Stimulated activated naive CD8-positive, alpha-beta T cell treated with anti-CD3 and anti-CD28 coated beads, Interleukin-15, amount 100 ng/mL, for 72 hours (primary cell): ENCODE measurements at regions not wholly inside any gene's neighbourhood (a gene's known extent, or its start where the extent isn't known, plus 50 kb on each side); places are given as distances from the start of the nearest gene placed in this dataset.
A peak's percentile ranks its signal among the peaks of the same experiment; 100 is the strongest.

Source experiments
- ATAC-seq: fragments of 150-1000 bp; cut with Tn5 transposase; 2 replicates; pipeline ENCODE4 v1.10.0; 2021; ENCODE audit warnings: mild to moderate bottlenecking, moderate library complexity
- DNase-seq, 2 donors: peaks; one replicate each; pipeline ENCODE4 v3.0.0; 2021 to 2022
- H3K27ac Mint-ChIP-seq, 2 donors: one replicate each; pipeline ENCODE4 v1.8.0; 2022; ENCODE audit warnings: mild to moderate bottlenecking in 2 of 2, mixed read lengths in 2 of 2, moderate library complexity in 2 of 2
- H3K27me3 Mint-ChIP-seq: one replicate; pipeline ENCODE4 v1.8.0; 2022; ENCODE audit warnings: mixed read lengths
- H3K4me1 Mint-ChIP-seq: one replicate; pipeline ENCODE4 v1.8.0; 2022; ENCODE audit warnings: mild to moderate bottlenecking, mixed read lengths
- H3K4me3 Mint-ChIP-seq, 2 donors: one replicate each; pipeline ENCODE4 v1.8.0; 2022; ENCODE audit warnings: mild to moderate bottlenecking in 2 of 2, mixed read lengths in 2 of 2, moderate library complexity in 1 of 2
- H3K9me3 Mint-ChIP-seq, 2 donors: one replicate each; pipeline ENCODE4 v1.8.0; 2022; ENCODE audit warnings: mixed read lengths in 2 of 2

DNA sequence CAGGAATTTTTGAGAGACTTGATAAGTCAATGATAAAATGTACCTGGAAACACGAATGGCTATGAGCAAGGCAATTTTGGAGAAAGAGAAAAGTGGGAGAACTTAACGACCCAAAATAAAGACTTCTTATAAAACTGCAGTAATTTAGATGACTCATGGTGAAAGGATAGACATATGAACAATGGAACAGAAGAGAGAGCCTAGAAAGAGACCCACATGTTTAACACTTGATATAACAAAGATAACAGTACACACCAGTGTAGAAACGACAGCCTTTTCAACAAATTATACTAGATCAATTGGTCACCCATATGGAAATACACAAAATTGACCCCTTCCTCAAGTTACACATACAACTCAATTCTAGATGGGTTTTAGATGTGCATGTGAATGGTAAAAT is 117.5 kb upstream of the GALNT2 start:
- H3K4me1 Mint-ChIP-seq = peaks cover 14% of the 10 kb centered on the region
- H3K27ac Mint-ChIP-seq = no peak overlapping the region
- H3K4me3 Mint-ChIP-seq = no peak overlapping the region
- DNase-seq (no peak), ATAC-seq (no peak)
- no peaks in the 10 kb centered on the region for H3K9me3 Mint-ChIP-seq
- peaks cover 7% of the 10 kb centered on the region for H3K27me3 Mint-ChIP-seq

DNA sequence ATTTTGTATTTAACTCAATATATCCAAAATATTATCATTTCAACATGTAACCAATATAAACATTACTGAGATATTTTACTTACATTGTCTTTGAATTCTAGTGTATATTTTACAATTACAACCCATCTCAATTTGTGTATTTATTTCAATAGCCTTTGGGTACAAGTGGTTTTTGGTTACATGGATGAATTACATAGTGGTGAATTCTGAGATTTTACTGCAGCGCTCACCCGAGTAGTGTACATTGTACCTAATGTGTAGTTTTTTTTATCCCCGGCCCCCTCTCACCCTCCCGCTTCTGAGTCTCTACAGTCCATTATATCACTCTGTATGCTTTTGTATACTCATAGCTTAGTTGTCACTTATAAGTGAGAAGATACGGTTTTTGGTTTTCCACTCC is 117.0 kb upstream of the GALNT2 start:
- Mint-ChIP-seq H3K27ac (no peak overlapping the region), H3K4me1 (peaks cover 14% of the 10 kb centered on the region), H3K27me3 (peaks cover 7% of the 10 kb centered on the region), H3K4me3 (no peak overlapping the region), H3K9me3 (no peaks in the 10 kb centered on the region)
- DNase-seq = no peak
- no peak for ATAC-seq

DNA sequence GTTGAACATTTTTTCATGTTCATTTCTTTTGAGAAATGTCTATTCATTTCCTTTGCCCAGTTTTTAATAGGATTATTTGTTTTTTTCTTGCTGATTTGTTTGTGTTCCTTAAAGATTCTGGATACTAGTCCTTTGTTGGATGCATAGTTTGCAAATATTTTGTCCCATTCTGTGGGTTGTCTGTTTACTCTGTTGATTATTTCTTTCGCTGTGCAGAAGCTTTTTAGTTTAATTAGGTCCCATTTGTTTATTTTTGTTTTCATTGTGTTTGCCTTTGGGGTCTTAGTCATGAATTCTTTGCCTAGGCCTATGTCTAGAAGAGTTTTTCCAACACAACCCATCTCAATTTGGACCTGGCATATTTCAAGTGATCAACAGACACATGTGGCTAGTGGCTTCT is 116.1 kb upstream of the GALNT2 start:
- DNase-seq = no peak
- peaks cover 14% of the 10 kb centered on the region for H3K4me1 Mint-ChIP-seq
- peaks cover 7% of the 10 kb centered on the region for H3K27me3 Mint-ChIP-seq
- ATAC-seq = no peak
- no peaks in the 10 kb centered on the region for H3K9me3 Mint-ChIP-seq
- H3K4me3 Mint-ChIP-seq = no peak overlapping the region
- H3K27ac Mint-ChIP-seq = peak overlapping the region in 1 of 2 donors; percentile 5

DNA sequence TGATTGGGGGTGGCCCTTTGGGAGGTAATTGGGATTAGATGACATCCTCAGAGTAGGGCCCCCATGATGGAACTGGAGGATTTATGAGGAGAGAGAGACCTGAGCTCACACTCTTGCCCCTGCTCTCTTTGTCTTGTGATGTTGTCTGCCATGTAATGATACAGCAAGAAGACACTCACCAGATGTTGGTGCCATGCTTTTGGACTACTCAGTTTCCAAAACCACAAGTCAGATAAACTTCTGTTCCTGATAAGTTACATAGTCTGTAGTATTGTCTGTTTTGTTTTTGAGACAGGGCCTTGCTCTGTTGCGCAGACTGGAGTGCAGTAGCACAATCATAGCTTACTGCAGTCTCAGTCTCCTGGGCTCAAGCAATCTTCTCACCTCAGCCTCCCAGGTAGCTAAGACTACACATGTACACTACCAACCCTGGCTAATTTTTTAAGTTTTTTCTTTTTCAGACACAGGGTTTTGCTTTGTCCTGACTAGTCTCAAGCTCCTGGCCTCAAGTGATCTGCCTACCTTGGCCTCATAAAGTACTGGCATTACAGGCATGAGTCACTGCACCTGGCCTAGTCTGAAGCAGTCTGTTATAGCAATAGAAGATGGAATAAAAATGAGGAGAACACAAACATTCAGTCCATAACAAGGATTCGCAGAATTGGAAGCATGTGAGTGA is 115.0 kb upstream of the GALNT2 start:
- Mint-ChIP-seq H3K27ac (peak overlapping the region in 1 of 2 donors; percentile 36), H3K9me3 (peaks cover 5% of the 10 kb centered on the region in 2 donors), H3K4me3 (no peak overlapping the region), H3K4me1 (peaks cover 14% of the 10 kb centered on the region), H3K27me3 (peaks cover 7% of the 10 kb centered on the region)
- ATAC-seq (no peak), DNase-seq (no peak)

DNA sequence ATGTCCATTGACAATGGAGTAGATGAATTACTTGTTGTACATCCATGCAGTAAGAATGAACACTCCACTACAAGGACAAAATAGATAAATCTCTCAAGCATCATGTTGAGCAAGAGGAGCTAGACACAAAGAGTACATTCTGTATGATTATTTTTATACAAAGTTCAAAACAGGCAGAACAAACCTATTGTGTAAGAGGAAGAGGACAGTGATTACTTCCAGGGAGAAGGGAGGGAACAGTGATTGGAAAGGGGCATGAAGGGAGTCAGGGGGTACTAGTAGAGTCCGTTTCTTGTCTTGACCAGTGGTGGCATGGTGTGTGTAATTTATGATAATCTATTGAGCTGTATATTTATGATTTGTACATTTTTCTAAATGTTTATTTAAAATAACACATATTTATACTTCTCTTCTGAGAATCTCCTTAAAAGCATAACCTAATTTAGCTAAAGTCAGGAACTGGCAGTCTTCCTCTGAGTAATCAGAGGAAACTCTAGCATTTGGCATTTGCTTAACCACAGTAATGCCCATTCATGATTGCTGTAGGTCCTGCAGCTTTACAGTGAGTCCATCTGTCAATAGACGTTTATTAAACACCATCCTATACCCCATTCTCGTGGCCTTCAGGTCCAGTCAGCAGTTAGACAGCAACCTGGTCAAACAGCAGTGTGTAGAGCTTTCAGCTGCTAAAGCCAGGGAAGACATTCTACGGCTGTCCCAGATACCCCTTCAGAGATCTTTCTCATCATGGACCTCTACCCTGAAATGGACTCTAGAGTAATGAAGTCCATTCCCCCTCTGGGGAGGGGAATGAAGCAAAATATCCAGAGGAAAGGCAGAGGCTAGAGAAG is 114.1 kb upstream of the GALNT2 start:
- no peak for ATAC-seq
- H3K27ac Mint-ChIP-seq = peak overlapping the region in 1 of 2 donors; percentile 2
- H3K4me1 Mint-ChIP-seq = peaks cover 14% of the 10 kb centered on the region
- peaks cover 12 to 14% of the 10 kb centered on the region in 2 donors for H3K9me3 Mint-ChIP-seq
- H3K4me3 Mint-ChIP-seq = no peak overlapping the region
- DNase-seq = no peak
- H3K27me3 Mint-ChIP-seq = peaks cover 7% of the 10 kb centered on the region

DNA sequence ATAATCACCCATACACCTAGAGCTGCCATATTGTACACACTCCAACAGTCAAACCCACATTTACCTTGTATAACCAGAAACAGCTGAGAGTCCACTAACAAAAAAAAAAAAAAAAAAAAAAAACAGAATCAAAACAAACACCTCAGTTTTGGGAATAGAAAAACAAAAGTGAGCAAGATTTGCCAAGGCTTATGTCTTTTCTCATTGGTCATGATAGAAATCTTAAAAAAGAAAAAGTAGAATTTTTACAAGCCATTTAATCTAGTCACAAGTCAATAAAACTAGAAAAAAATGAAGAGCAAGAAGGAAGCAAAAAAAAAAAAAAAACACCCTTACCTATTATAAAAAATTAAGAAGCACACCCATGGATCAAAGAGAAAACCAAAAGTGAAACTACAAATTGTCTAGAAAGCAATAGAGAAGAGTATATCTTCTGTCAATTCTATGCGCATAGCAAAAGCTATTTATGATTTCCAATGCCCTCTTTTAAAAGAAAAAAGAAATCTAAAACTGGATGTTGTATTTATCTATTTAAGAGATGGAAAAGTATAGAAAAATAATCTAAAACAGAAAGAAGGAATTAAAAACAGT is 113.2 kb upstream of the GALNT2 start:
- no peak overlapping the region for H3K27ac Mint-ChIP-seq
- H3K4me3 Mint-ChIP-seq = peak overlapping the region in 1 of 2 donors; percentile 33

DNA sequence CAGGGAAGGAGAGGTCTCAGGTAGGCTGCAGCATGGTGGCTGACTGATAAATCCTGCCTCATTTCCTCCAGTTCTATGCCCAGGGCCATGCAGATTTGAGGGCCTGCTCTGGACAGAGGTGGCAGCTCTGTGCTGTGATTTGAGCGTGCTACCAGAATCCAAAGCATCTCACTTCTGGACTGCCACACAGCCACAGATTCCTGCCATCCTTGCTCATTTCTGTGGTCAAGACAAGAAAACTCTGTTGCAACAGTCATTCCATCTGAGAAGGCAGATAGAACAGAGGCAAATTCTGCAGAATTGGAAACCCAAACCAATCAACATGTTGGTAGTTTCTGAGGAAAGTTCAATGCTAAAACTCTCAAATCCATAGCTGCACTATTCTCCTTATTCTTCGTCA is 102.8 kb upstream of the GALNT2 start:
- ATAC-seq (no peak), DNase-seq (no peak)
- Mint-ChIP-seq H3K27ac (no peak overlapping the region), H3K4me3 (no peak overlapping the region), H3K27me3 (peaks cover 48% of the 10 kb centered on the region), H3K4me1 (no peaks in the 10 kb centered on the region), H3K9me3 (no peaks in the 10 kb centered on the region)

More for the DNA sequence above, 113.2 kb upstream of the GALNT2 start:
- Mint-ChIP-seq H3K9me3 (peaks cover 12 to 14% of the 10 kb centered on the region in 2 donors), H3K27me3 (peaks cover 7% of the 10 kb centered on the region), H3K4me1 (peaks cover 14% of the 10 kb centered on the region)
- ATAC-seq (no peak), DNase-seq (no peak)

DNA sequence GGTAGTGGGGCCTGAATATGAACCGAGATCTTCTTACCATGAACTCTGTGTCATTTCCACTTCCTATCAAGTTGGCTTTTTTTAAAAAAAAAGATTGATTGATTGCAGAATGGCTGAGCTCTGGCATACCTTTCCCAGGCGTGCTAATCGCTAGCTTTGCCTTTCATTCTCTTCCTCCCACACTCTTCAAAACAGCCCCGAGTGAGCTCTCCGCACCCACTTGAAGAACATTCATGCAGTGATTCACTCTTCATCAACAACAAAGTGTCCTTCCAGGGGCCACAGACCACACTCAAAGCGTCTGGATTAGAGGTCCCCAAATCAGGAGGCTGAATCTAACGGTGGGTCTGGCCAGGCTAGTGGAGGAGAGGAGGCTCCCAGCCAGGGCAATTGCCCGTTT is 96.3 kb upstream of the GALNT2 start:
- peaks cover 28% of the 10 kb centered on the region for H3K27me3 Mint-ChIP-seq
- H3K27ac Mint-ChIP-seq = no peak overlapping the region
- no peak overlapping the region for H3K4me3 Mint-ChIP-seq
- ATAC-seq (no peak), DNase-seq (no peak)
- peaks cover 8% of the 10 kb centered on the region in 2 donors for H3K9me3 Mint-ChIP-seq
- no peaks in the 10 kb centered on the region for H3K4me1 Mint-ChIP-seq

DNA sequence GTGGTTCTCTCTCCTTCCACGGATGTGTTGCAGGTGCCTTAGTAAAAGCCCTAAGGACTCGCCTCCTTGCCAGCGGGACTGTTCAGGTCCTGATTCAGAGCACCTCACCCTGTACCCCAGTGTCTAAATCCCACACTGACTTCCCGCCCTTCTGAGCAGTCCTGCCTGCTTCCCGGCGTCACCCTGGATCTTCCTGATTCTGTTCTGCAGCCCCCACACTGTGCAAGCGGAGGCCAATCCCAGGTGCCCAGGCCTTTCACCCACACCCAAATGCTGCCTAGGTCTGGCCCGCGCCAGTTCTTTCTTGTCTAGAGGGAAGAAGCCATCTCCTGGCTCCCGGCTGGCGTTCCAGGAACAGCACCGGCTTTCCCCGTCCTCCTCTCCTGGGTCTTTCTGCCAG is 95.9 kb upstream of the GALNT2 start:
- Mint-ChIP-seq H3K9me3 (peaks cover 12% of the 10 kb centered on the region in 2 donors), H3K27me3 (peaks cover 26% of the 10 kb centered on the region), H3K4me1 (no peaks in the 10 kb centered on the region), H3K27ac (no peak overlapping the region), H3K4me3 (no peak overlapping the region)
- no peak for DNase-seq
- no peak for ATAC-seq

DNA sequence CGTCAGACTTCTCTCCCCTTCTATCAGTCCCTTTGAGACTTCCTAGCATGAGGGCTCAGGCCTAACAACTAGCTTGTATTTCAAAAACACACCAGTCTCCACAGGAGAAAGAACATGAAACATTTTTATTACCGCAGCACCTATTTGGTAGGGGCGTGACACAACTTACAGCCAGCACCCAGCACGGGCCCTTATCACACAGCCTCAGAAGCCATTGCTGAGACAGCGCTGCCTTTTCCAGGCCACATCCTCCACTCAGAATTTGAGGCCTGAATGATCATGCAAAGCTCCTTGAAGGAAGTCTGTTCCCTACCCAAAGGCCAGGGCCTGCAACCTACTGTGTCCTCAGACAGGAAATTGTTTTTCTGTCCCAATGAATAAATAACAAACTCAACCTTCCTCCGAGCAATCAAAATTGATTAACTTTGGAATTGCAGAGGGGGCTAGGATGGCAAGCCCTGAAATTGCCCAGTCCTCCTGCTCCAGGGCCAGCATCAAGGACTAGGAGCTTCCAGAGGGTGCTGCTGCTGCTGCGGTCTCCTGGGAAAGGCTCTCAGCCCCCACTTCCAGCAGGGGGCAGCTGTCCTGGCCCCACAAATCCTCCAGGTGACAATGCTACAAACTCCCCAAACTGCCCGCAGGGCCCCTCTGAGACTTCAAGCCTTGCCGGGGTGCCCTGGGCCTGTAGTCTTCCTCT is 94.3 kb upstream of the GALNT2 start:
- Mint-ChIP-seq H3K27ac (no peak overlapping the region), H3K9me3 (peaks cover 15 to 16% of the 10 kb centered on the region in 2 donors), H3K27me3 (peaks cover 11% of the 10 kb centered on the region), H3K4me3 (no peak overlapping the region), H3K4me1 (no peaks in the 10 kb centered on the region)
- ATAC-seq (no peak), DNase-seq (no peak)

DNA sequence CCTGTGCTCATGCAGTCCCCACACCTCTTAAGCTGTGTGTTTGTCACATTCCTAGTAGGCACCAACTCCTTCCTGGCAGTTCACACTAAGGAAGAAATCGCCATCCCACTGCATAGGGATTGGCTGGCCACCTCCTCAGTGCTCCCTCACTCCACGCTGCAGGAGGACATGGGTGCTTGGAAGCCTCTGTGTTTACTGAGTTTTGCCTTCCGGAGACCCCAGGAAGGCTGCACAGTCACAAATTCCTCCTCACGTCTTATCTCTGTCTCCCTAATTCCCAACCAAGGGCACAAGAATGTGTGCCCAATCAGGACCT is 93.8 kb upstream of the GALNT2 start:
- ATAC-seq (no peak), DNase-seq (no peak)
- peaks cover 15 to 16% of the 10 kb centered on the region in 2 donors for H3K9me3 Mint-ChIP-seq
- no peak overlapping the region for H3K4me3 Mint-ChIP-seq
- H3K27me3 Mint-ChIP-seq = peaks cover 11% of the 10 kb centered on the region
- H3K27ac Mint-ChIP-seq = no peak overlapping the region
- no peaks in the 10 kb centered on the region for H3K4me1 Mint-ChIP-seq

DNA sequence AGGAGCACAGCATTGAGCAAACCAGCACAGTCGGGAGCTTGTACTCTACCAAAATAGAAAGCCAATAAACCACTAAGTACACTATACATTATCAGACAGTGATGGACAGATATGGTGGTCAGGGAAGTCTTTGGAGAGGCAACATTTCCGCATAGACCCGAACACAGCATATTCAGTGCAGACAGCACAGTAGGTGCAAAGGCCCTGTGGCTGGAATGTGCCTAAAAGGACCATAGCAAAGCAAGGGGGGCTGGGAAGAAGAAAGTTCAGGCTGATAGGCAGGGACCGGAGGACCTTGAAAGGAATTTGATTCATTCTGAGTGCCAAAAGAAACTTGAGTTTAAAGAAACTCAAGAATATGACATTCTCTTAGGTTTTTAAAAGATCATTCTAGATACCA is 92.0 kb upstream of the GALNT2 start:
- Mint-ChIP-seq H3K27me3 (peaks cover 14% of the 10 kb centered on the region), H3K4me3 (no peak overlapping the region), H3K9me3 (peaks cover 15 to 16% of the 10 kb centered on the region in 2 donors), H3K4me1 (no peaks in the 10 kb centered on the region), H3K27ac (no peak overlapping the region)
- DNase-seq (no peak), ATAC-seq (no peak)

DNA sequence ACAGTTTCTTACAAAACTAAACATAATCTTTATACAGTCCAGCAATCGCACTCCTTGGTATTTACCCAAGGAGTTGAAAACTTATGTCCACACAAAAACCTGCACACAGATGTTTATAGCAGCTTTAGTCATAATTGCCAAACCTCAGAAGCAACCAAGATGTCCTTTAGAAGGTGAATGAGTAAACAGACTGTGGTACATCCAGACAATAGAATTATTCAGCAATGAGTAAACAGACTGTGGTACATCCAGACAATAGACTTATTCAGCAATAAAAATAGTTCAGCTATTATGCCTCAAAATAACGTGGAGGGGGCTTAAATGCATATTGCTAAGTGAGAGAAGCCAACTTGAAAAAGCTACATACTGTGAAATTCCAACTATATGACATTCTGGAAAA is 87.0 kb upstream of the GALNT2 start:
- DNase-seq = no peak
- ATAC-seq = no peak
- H3K4me3 Mint-ChIP-seq = no peak overlapping the region
- no peaks in the 10 kb centered on the region for H3K4me1 Mint-ChIP-seq
- H3K27me3 Mint-ChIP-seq = peaks cover 35% of the 10 kb centered on the region
- peaks cover 14 to 15% of the 10 kb centered on the region in 2 donors for H3K9me3 Mint-ChIP-seq
- H3K27ac Mint-ChIP-seq = no peak overlapping the region

DNA sequence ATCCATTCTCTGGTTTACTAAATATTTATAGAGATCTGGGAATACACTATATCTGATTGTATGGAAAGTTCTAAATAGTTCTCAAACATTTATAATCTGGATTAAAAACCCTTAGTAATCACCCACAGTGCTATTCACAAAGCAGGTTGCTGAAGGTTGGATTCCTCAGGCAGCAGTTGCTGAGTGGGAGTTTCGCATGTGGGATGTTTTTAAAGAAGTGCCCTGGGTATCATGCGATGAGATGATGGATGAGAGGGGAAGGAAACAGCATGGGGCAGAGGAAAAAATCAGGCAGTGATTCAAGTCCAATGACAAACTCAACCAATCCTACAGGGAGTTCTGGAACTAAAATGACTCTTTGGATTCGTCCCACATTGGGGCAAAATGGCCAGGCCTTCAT is 85.3 kb upstream of the GALNT2 start:
- Mint-ChIP-seq H3K4me1 (no peaks in the 10 kb centered on the region), H3K27ac (no peak overlapping the region), H3K27me3 (peaks cover 25% of the 10 kb centered on the region), H3K9me3 (no peaks in the 10 kb centered on the region), H3K4me3 (no peak overlapping the region)
- DNase-seq = no peak
- no peak for ATAC-seq

DNA sequence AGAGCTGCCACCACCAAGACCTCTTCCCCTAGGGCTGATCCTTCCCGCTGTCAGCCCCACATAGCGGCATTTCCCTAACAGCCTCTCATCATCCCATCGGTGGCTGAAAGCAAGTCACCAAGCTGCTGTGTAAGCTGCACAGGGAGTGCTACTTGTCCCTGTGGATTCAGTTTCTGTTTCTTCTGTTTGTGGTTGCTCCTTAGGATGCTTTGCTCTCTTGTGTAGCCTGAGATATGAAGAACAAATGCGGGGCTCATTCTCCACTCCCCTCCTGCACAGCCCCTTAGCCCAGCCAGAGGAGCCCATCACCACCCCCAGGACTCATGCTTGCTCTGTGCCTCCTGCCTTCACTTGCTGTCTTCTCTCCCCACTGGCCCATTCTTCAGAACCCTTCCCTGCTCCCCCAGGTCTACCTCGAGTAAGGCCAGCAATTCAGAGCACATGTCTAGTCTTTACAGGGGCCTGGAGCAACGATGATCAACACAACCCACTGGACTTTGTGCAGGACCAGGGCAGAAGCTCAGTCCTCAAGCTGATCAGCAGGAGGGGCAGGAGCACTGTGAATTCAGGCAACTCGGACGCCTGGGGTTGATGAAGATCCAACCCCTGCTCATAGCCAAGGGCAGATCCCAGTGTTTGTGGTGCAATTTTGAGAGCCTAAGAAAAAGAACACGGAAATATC is 82.6 kb upstream of the GALNT2 start:
- DNase-seq = no peak
- ATAC-seq = no peak
- H3K27me3 Mint-ChIP-seq = peaks cover 43% of the 10 kb centered on the region
- no peaks in the 10 kb centered on the region for H3K4me1 Mint-ChIP-seq
- H3K4me3 Mint-ChIP-seq = no peak overlapping the region
- H3K9me3 Mint-ChIP-seq = no peaks in the 10 kb centered on the region
- no peak overlapping the region for H3K27ac Mint-ChIP-seq
